Hepatocyte (in vitro differentiated cells): ENCODE measurements at regions not wholly inside any gene's neighbourhood (a gene's known extent, or its start where the extent isn't known, plus 50 kb on each side); places are given as distances from the start of the nearest gene placed in this dataset.

Experiments used
- DNase-seq: peaks from one replicate; pipeline ENCODE4 v3.0.0-alpha.2; 2016; ENCODE audit warnings: low spot score
- H2AFZ ChIP-seq: fragments of 200-600 bp; sonication (generic); 2 replicates; pipeline ENCODE4 v1.6.0; 2016; ENCODE audit warnings: antibody characterized with exemption, mild to moderate bottlenecking
- H3K27ac ChIP-seq: fragments of 200-600 bp; sonication (generic); 2 replicates; pipeline ENCODE4 v1.5.1; 2016; ENCODE audit warnings: mild to moderate bottlenecking
- H3K27me3 ChIP-seq: fragments of 200-600 bp; sonication (generic); 2 replicates; pipeline ENCODE4 v1.6.1; 2016
- H3K36me3 ChIP-seq: fragments of 200-600 bp; sonication (generic); replicated peaks from 2 replicates; pipeline ENCODE4 v1.5.1; 2016; ENCODE audit warnings: low read depth; ENCODE audit not compliant: insufficient read depth
- H3K4me1 ChIP-seq: fragments of 200-600 bp; sonication (generic); 2 replicates; pipeline ENCODE4 v1.5.1; 2016; ENCODE audit warnings: mild to moderate bottlenecking, moderate library complexity; ENCODE audit not compliant: insufficient read depth
- H3K4me2 ChIP-seq: fragments of 200-600 bp; sonication (generic); 2 replicates; pipeline ENCODE4 v1.6.0; 2016
- H3K4me3 ChIP-seq: fragments of 200-600 bp; sonication (generic); 2 replicates; pipeline ENCODE4 v1.5.1; 2016; ENCODE audit warnings: mild to moderate bottlenecking
- H3K79me2 ChIP-seq: fragments of 200-600 bp; sonication (generic); 2 replicates; pipeline ENCODE4 v1.6.0; 2017; ENCODE audit warnings: mild to moderate bottlenecking
- H3K9me2 ChIP-seq: fragments of 200-600 bp; sonication (generic); replicated peaks from 2 replicates; pipeline ENCODE4 v1.6.0; 2017; ENCODE audit warnings: mild to moderate bottlenecking; ENCODE audit not compliant: insufficient read depth
- H3K9me3 ChIP-seq: fragments of 200-600 bp; sonication (generic); 2 replicates; pipeline ENCODE4 v1.5.1; 2016; ENCODE audit warnings: low read depth, mild to moderate bottlenecking
- H4K20me1 ChIP-seq: fragments of 200-600 bp; sonication (generic); 2 replicates; pipeline ENCODE4 v1.6.0; 2016; ENCODE audit warnings: mild to moderate bottlenecking; ENCODE audit not compliant: insufficient read depth, poor library complexity, severe bottlenecking
- CTCF ChIP-seq: fragments of 200-600 bp; sonication (generic); IDR thresholded peaks from 2 replicates; pipeline ENCODE4 v1.5.1; 2016; ENCODE audit warnings: antibody characterized with exemption, mild to moderate bottlenecking; ENCODE audit not compliant: poor library complexity
- EZH2 ChIP-seq: fragments of 200-600 bp; sonication (generic); IDR thresholded peaks from 2 replicates; pipeline ENCODE4 v1.6.1; 2016; ENCODE audit warnings: antibody characterized with exemption, mild to moderate bottlenecking, borderline replicate concordance
- EZH2phosphoT487 ChIP-seq: fragments of 200-600 bp; sonication (generic); IDR thresholded peaks from one replicate; pipeline ENCODE4 v1.6.1; 2018; ENCODE audit warnings: antibody characterized with exemption, mild to moderate bottlenecking, low read depth, moderate library complexity; ENCODE audit not compliant: unreplicated experiment, severe bottlenecking
- WGBS: methylation state at CpG from one replicate; pipeline ENCODE4 v1.1.6; 2016; ENCODE audit warnings: low lambda C conversion rate; ENCODE audit errors: missing lambda C conversion rate; 5-methylcytosine and 5-hydroxymethylcytosine counted together

- H3K9me3 ChIP-seq: no peaks in the 10 kb centered on the region
- no peaks in the 10 kb centered on the region for H3K9me2 ChIP-seq
- DNase-seq: no peak
- H3K4me3 ChIP-seq: no peak overlapping the region
- H3K79me2 ChIP-seq: no peaks in the 10 kb centered on the region
- no peak overlapping the region for H3K4me2 ChIP-seq
- no peaks in the 10 kb centered on the region for H3K4me1 ChIP-seq
- 95% methylated on average over 1 of the region's 1 CpG for WGBS
- no peak overlapping the region for H3K27ac ChIP-seq
- H3K27me3 ChIP-seq: no peaks in the 10 kb centered on the region
- H2AFZ ChIP-seq: no peak overlapping the region
- TF ChIP-seq EZH2 (no peak), CTCF (no peak), EZH2phosphoT487 (no peak)
- no peaks in the 10 kb centered on the region for H4K20me1 ChIP-seq
- no peaks in the 10 kb centered on the region for H3K36me3 ChIP-seq
These were observed 276.0 kb downstream of the SKIDA1 start for GRCh38 chr10:21249435-21249834.

GRCh38 chr10:21247592-21247991 is 277.9 kb downstream of the SKIDA1 start:
- H3K27ac ChIP-seq: no peak overlapping the region
- H2AFZ ChIP-seq: no peak overlapping the region
- no peaks in the 10 kb centered on the region for H3K36me3 ChIP-seq
- H3K27me3 ChIP-seq: no peaks in the 10 kb centered on the region
- no peaks in the 10 kb centered on the region for H3K79me2 ChIP-seq
- no peak overlapping the region for H3K4me2 ChIP-seq
- H3K9me3 ChIP-seq: no peaks in the 10 kb centered on the region
- H3K4me3 ChIP-seq: no peak overlapping the region
- no peaks in the 10 kb centered on the region for H3K4me1 ChIP-seq
- TF ChIP-seq CTCF (no peak), EZH2 (no peak), EZH2phosphoT487 (no peak)
- 90% methylated on average over 1 of the region's 1 CpG for WGBS
- H3K9me2 ChIP-seq: no peaks in the 10 kb centered on the region
- no peaks in the 10 kb centered on the region for H4K20me1 ChIP-seq
- DNase-seq: no peak

GRCh38 chr10:21246178-21246577 is 279.3 kb downstream of the SKIDA1 start:
- no peaks in the 10 kb centered on the region for H3K27me3 ChIP-seq
- H4K20me1 ChIP-seq: no peaks in the 10 kb centered on the region
- 98% methylated on average over 5 of the region's 5 CpGs for WGBS
- DNase-seq: no peak
- H3K27ac ChIP-seq: no peak overlapping the region
- H3K4me3 ChIP-seq: no peak overlapping the region
- no peak overlapping the region for H3K4me2 ChIP-seq
- H3K9me2 ChIP-seq: no peaks in the 10 kb centered on the region
- no peaks in the 10 kb centered on the region for H3K36me3 ChIP-seq
- H2AFZ ChIP-seq: no peak overlapping the region
- no peak for TF ChIP-seq EZH2
- TF ChIP-seq CTCF: no peak
- TF ChIP-seq EZH2phosphoT487: no peak
- H3K4me1 ChIP-seq: no peaks in the 10 kb centered on the region
- no peaks in the 10 kb centered on the region for H3K9me3 ChIP-seq
- H3K79me2 ChIP-seq: no peaks in the 10 kb centered on the region

GRCh38 chr10:21243748-21244257 is 281.7 kb downstream of the SKIDA1 start:
- H3K9me3 ChIP-seq: no peaks in the 10 kb centered on the region
- no peaks in the 10 kb centered on the region for H3K27me3 ChIP-seq
- no peak for DNase-seq
- no peaks in the 10 kb centered on the region for H3K36me3 ChIP-seq
- no peaks in the 10 kb centered on the region for H3K4me1 ChIP-seq
- H3K9me2 ChIP-seq: no peaks in the 10 kb centered on the region
- no peak overlapping the region for H2AFZ ChIP-seq
- no peaks in the 10 kb centered on the region for H4K20me1 ChIP-seq
- TF ChIP-seq EZH2 (no peak), CTCF (no peak), EZH2phosphoT487 (no peak)
- no peak overlapping the region for H3K27ac ChIP-seq
- H3K4me2 ChIP-seq: no peak overlapping the region
- 88% methylated on average over 7 of the region's 8 CpGs for WGBS
- H3K79me2 ChIP-seq: no peaks in the 10 kb centered on the region
- no peak overlapping the region for H3K4me3 ChIP-seq
